ENCODE measurements at regions not wholly inside any gene's neighbourhood (a gene's known extent, or its start where the extent isn't known, plus 50 kb on each side); places are given as distances from the start of the nearest gene placed in this dataset.

DNA sequence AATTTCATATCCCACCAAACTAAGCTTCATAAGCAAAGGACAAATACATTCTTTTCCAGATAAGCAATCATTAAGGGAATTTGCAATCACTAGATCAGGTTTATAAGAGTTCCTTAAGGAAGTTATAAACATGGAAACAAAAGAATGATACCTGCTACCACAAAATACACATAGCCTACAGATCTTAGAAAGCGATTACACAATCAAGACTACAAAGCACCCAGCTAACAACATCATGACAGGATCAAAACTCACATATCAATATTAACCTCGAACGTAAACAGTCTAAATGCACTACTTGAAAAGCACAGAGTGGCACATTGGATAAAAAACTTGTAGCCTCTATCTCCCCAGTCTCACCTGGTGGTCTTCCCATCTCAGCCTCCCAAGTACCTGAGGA is 512.4 kb upstream of the PTGER4 start:
- TF ChIP-seq, protein P1, sequence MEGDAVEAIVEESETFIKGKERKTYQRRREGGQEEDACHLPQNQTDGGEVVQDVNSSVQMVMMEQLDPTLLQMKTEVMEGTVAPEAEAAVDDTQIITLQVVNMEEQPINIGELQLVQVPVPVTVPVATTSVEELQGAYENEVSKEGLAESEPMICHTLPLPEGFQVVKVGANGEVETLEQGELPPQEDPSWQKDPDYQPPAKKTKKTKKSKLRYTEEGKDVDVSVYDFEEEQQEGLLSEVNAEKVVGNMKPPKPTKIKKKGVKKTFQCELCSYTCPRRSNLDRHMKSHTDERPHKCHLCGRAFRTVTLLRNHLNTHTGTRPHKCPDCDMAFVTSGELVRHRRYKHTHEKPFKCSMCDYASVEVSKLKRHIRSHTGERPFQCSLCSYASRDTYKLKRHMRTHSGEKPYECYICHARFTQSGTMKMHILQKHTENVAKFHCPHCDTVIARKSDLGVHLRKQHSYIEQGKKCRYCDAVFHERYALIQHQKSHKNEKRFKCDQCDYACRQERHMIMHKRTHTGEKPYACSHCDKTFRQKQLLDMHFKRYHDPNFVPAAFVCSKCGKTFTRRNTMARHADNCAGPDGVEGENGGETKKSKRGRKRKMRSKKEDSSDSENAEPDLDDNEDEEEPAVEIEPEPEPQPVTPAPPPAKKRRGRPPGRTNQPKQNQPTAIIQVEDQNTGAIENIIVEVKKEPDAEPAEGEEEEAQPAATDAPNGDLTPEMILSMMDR (conservative IDR thresholded peaks at IDR 0.05; ENCODE audit: low read depth, low read length): no peak
- TF ChIP-seq EZH2 (IDR thresholded peaks at IDR 0.05; ENCODE audit: low read length, unreplicated experiment): no peak
- no peak for TF ChIP-seq EZH2phosphoT487 (IDR thresholded peaks at IDR 0.05; ENCODE audit: borderline replicate concordance, low read length)
